ENCODE measurements at regions not wholly inside any gene's neighbourhood (a gene's known extent, or its start where the extent isn't known, plus 50 kb on each side); places are given as distances from the start of the nearest gene placed in this dataset.

- TF ChIP-seq CTCF (conservative IDR thresholded peaks at IDR 0.05; ENCODE audit: low read length), result no peak
- TF ChIP-seq EZH2phosphoT487 (IDR thresholded peaks at IDR 0.05; ENCODE audit: borderline replicate concordance, low read depth, low read length), result no peak
Observed at GRCh38 chr1:190717055-190717454, 239.4 kb upstream of the BRINP3 start.

Data from OCI-LY7 (cell line).